ENCODE measurements at regions not wholly inside any gene's neighbourhood (a gene's known extent, or its start where the extent isn't known, plus 50 kb on each side); places are given as distances from the start of the nearest gene placed in this dataset.

DNA sequence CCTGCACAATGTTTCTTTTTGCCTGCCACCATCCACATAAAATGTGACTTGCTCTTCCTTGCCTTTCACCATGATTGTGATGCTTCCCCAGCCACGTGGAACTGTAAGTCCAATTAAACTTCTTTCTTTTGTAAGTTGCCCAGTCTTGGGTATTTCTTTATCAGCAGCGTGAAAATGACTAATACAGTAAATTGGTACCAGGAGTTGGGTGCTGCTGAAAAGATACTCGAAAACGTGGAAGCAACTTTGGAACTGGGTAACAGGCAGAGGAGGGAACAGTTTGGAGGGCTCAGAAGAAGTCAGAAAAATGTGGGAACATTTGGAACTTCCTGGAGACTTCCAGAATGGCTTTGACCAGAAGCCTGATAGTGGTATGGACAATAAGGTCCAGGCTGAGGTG lies 425.3 kb downstream of the GPATCH2 start:
- H3K4me3 Mint-ChIP-seq (ENCODE audit: unreplicated experiment): no peak overlapping the region
- no peak overlapping the region for H3K27ac Mint-ChIP-seq (ENCODE audit: unreplicated experiment)
- H3K27ac ChIP-seq (ENCODE audit: low read depth, low read length): no peak overlapping the region
- H3K79me2 ChIP-seq (ENCODE audit: insufficient read depth, low read length): no peaks in the 10 kb centered on the region
- H3K4me1 Mint-ChIP-seq (ENCODE audit: low read depth, unreplicated experiment): no peaks in the 10 kb centered on the region
- peaks cover 17% of the 10 kb centered on the region for H3K9me3 Mint-ChIP-seq (ENCODE audit: unreplicated experiment)
- no peaks in the 10 kb centered on the region for H3K27me3 Mint-ChIP-seq (ENCODE audit: low read depth, unreplicated experiment)
- no peak overlapping the region for H3K9ac ChIP-seq (ENCODE audit: low read length)
- TF ChIP-seq, protein P1, sequence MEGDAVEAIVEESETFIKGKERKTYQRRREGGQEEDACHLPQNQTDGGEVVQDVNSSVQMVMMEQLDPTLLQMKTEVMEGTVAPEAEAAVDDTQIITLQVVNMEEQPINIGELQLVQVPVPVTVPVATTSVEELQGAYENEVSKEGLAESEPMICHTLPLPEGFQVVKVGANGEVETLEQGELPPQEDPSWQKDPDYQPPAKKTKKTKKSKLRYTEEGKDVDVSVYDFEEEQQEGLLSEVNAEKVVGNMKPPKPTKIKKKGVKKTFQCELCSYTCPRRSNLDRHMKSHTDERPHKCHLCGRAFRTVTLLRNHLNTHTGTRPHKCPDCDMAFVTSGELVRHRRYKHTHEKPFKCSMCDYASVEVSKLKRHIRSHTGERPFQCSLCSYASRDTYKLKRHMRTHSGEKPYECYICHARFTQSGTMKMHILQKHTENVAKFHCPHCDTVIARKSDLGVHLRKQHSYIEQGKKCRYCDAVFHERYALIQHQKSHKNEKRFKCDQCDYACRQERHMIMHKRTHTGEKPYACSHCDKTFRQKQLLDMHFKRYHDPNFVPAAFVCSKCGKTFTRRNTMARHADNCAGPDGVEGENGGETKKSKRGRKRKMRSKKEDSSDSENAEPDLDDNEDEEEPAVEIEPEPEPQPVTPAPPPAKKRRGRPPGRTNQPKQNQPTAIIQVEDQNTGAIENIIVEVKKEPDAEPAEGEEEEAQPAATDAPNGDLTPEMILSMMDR (IDR thresholded peaks at IDR 0.05; ENCODE audit: insufficient read depth, low read depth, low read length): no peak
- TF ChIP-seq EZH2 (IDR thresholded peaks at IDR 0.05; ENCODE audit: insufficient read depth, low read length): no peak
- H3K36me3 Mint-ChIP-seq (ENCODE audit: low read depth, unreplicated experiment): peaks cover 1% of the 10 kb centered on the region
- peaks cover 2% of the 10 kb centered on the region for H3K9me3 ChIP-seq (ENCODE audit: insufficient read depth, low read depth, low read length)
- no peaks in the 10 kb centered on the region for H3K27me3 ChIP-seq (ENCODE audit: insufficient read depth, low read length)
- no peaks in the 10 kb centered on the region for H3K36me3 ChIP-seq (ENCODE audit: insufficient read depth, low read length)
- no peaks in the 10 kb centered on the region for H4K20me1 ChIP-seq (ENCODE audit: insufficient read depth, low read length)
- DNase-seq (ENCODE audit: low read depth) (no peak), FAIRE-seq (no peak)
- no peak overlapping the region for H3K4me3 ChIP-seq (ENCODE audit: insufficient read depth, low read depth, low read length)
- H2AFZ ChIP-seq (ENCODE audit: low read depth, low read length): no peak overlapping the region
- no peaks in the 10 kb centered on the region for H3K4me1 ChIP-seq (ENCODE audit: insufficient read depth, low read length)
- H3K4me2 ChIP-seq (ENCODE audit: low read length): no peak overlapping the region

DNA sequence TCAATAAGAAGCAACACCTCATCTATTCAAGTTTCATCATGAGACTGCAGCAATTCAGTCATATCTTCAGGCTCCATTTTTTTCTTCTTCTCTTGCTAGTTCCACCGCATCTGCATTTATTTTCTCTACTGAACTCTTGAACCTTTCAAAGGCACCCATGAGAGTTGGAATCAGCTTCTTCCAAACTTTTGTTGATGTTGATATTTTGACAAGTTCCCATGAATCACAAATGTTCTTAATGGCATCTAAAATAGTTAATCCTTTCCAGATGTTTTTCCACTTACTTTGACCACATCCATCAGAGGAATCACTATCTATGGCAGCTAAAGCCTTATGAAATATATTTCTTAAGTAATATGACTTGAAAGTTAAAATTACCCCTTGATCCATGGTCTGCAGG lies 434.3 kb downstream of the GPATCH2 start:
- Histone ChIP-seq H3K4me3 (ENCODE audit: insufficient read depth, low read depth, low read length) (no peak overlapping the region), H3K4me2 (ENCODE audit: low read length) (no peak overlapping the region), H2AFZ (ENCODE audit: low read depth, low read length) (no peak overlapping the region), H3K36me3 (ENCODE audit: insufficient read depth, low read length) (no peaks in the 10 kb centered on the region), H3K9me3 (ENCODE audit: insufficient read depth, low read depth, low read length) (no peaks in the 10 kb centered on the region), H3K4me1 (ENCODE audit: insufficient read depth, low read length) (no peaks in the 10 kb centered on the region), H3K27ac (ENCODE audit: low read depth, low read length) (no peak overlapping the region), H4K20me1 (ENCODE audit: insufficient read depth, low read length) (no peaks in the 10 kb centered on the region), H3K79me2 (ENCODE audit: insufficient read depth, low read length) (no peaks in the 10 kb centered on the region), H3K9ac (ENCODE audit: low read length) (no peak overlapping the region), H3K27me3 (ENCODE audit: insufficient read depth, low read length) (no peaks in the 10 kb centered on the region)
- Mint-ChIP-seq H3K36me3 (ENCODE audit: low read depth, unreplicated experiment) (no peaks in the 10 kb centered on the region), H3K27me3 (ENCODE audit: low read depth, unreplicated experiment) (no peaks in the 10 kb centered on the region), H3K9me3 (ENCODE audit: unreplicated experiment) (no peaks in the 10 kb centered on the region), H3K27ac (ENCODE audit: unreplicated experiment) (no peak overlapping the region), H3K4me3 (ENCODE audit: unreplicated experiment) (no peak overlapping the region), H3K4me1 (ENCODE audit: low read depth, unreplicated experiment) (no peaks in the 10 kb centered on the region)
- TF ChIP-seq, protein P1 (IDR thresholded peaks at IDR 0.05; ENCODE audit: insufficient read depth, low read depth, low read length): no peak
- no peak for TF ChIP-seq EZH2 (IDR thresholded peaks at IDR 0.05; ENCODE audit: insufficient read depth, low read length)
- FAIRE-seq (no peak), DNase-seq (ENCODE audit: low read depth) (no peak)

DNA sequence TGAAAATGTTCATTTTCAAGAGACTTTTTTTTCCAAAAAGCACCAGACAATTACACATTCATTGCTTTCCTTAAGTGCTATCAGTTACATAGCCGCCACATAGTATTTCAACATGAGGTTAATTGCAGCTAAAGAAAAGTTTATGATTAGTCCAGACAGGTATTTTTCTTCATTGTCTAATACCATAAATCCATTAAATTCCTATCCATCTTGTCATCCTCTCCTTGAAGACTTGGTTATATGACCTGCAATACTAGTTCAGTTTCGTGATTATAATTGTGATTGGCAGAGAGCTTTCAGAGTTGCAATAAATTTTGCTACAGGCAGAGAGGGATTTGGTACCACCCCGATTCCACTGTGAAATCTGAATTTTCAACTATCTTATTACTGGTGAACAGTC lies 437.7 kb downstream of the GPATCH2 start:
- Histone ChIP-seq H3K27ac (ENCODE audit: low read depth, low read length) (no peak overlapping the region), H3K4me1 (ENCODE audit: insufficient read depth, low read length) (no peaks in the 10 kb centered on the region), H3K36me3 (ENCODE audit: insufficient read depth, low read length) (no peaks in the 10 kb centered on the region), H3K9ac (ENCODE audit: low read length) (no peak overlapping the region), H2AFZ (ENCODE audit: low read depth, low read length) (no peak overlapping the region), H3K9me3 (ENCODE audit: insufficient read depth, low read depth, low read length) (no peaks in the 10 kb centered on the region), H3K27me3 (ENCODE audit: insufficient read depth, low read length) (no peaks in the 10 kb centered on the region), H3K4me2 (ENCODE audit: low read length) (no peak overlapping the region), H4K20me1 (ENCODE audit: insufficient read depth, low read length) (no peaks in the 10 kb centered on the region), H3K4me3 (ENCODE audit: insufficient read depth, low read depth, low read length) (no peak overlapping the region), H3K79me2 (ENCODE audit: insufficient read depth, low read length) (no peaks in the 10 kb centered on the region)
- H3K4me3 Mint-ChIP-seq (ENCODE audit: unreplicated experiment): no peak overlapping the region
- H3K27ac Mint-ChIP-seq (ENCODE audit: unreplicated experiment): no peak overlapping the region
- peaks cover 3% of the 10 kb centered on the region for H3K9me3 Mint-ChIP-seq (ENCODE audit: unreplicated experiment)
- no peaks in the 10 kb centered on the region for H3K36me3 Mint-ChIP-seq (ENCODE audit: low read depth, unreplicated experiment)
- no peaks in the 10 kb centered on the region for H3K4me1 Mint-ChIP-seq (ENCODE audit: low read depth, unreplicated experiment)
- no peak for FAIRE-seq
- no peak for TF ChIP-seq EZH2 (IDR thresholded peaks at IDR 0.05; ENCODE audit: insufficient read depth, low read length)
- TF ChIP-seq, protein P1 (IDR thresholded peaks at IDR 0.05; ENCODE audit: insufficient read depth, low read depth, low read length): no peak
- H3K27me3 Mint-ChIP-seq (ENCODE audit: low read depth, unreplicated experiment): no peaks in the 10 kb centered on the region
- DNase-seq (ENCODE audit: low read depth): no peak
